Tibial nerve (tissue), 4 donors: ENCODE measurements at regions not wholly inside any gene's neighbourhood (a gene's known extent, or its start where the extent isn't known, plus 50 kb on each side); places are given as distances from the start of the nearest gene placed in this dataset.

Experiments
- DNase-seq, 2 donors: peaks; one replicate each; pipeline ENCODE4 v3.0.0-alpha.2; 2019; ENCODE audit warnings: low spot score in 2 of 2
- H3K27ac ChIP-seq, 4 donors: fragments of 200-600 bp; sonication (generic) in 3 of 4; one replicate each; pipeline ENCODE4 v1.5.1; 2017 to 2019; ENCODE audit warnings: mild to moderate bottlenecking in 1 of 4
- H3K27me3 ChIP-seq, 2 donors: fragments of 200-600 bp; sonication (generic) in 1 of 2; one replicate each; pipeline versions ENCODE4 v1.5.1 to v1.6.0; 2017 to 2019
- H3K36me3 ChIP-seq, 3 donors: fragments of 200-600 bp; sonication (generic); one replicate each; pipeline ENCODE4 v1.5.1; 2018 to 2019
- H3K4me1 ChIP-seq, 4 donors: fragments of 200-600 bp; sonication (generic) in 3 of 4; one replicate each; pipeline ENCODE4 v1.5.1; 2017 to 2019
- H3K4me3 ChIP-seq, 4 donors: fragments of 200-600 bp; sonication (generic) in 3 of 4; one replicate each; pipeline ENCODE4 v1.5.1; 2017 to 2019; ENCODE audit warnings: mild to moderate bottlenecking in 1 of 4, moderate library complexity in 1 of 4
- H3K9me3 ChIP-seq, 4 donors: fragments of 200-600 bp; sonication (generic) in 3 of 4; one replicate each; pipeline ENCODE4 v1.5.1; 2017 to 2019
- CTCF ChIP-seq, 5 experiments: fragments of 200-600 bp in 3 of 5; fragments of 450-650 bp in 2 of 5; sonication (generic) in 3 of 5; IDR thresholded peaks; one replicate each; pipeline ENCODE4 v1.5.1; 2016 to 2019; ENCODE audit warnings: antibody characterized with exemption in 5 of 5, mild to moderate bottlenecking in 3 of 5, moderate library complexity in 2 of 5
- EP300 ChIP-seq, 2 donors: sonication (generic); formaldehyde crosslinking; IDR thresholded peaks; one replicate each; pipeline ENCODE4 v1.6.1; 2017; ENCODE audit warnings: antibody characterized with exemption in 2 of 2, mild to moderate bottlenecking in 1 of 2
- POLR2A ChIP-seq, 2 donors: fragments of 450-650 bp; IDR thresholded peaks; one replicate each; pipeline ENCODE4 v1.6.1; 2017; ENCODE audit warnings: antibody characterized with exemption in 2 of 2, mild to moderate bottlenecking in 2 of 2, moderate library complexity in 2 of 2
- WGBS, 2 donors: methylation state at CpG; one replicate each; pipeline ENCODE4 v1.1.5; 2018; 5-methylcytosine and 5-hydroxymethylcytosine counted together

DNA sequence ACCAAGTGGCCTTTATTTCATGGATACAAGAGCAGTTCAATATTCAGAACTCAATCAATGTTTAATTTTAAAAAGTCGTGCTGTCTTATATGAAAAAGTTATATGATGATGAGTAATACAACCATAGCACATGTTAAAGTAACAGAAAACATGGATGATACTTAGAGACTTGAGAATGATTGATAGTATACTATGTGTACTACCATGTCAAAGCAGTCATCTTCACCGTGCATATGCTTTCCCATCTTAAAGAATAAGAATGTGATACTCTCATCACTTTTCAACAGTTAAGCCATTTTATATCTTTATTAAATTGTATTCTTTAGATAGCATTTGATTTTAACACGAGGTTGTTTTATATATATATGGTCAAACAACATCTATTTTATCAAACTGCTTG lies 535.9 kb upstream of the ADAMTS5 start:
- 93% methylated on average over 3 of the region's 3 CpGs for WGBS, 2 donors
- TF ChIP-seq EP300 (IDR thresholded peaks at IDR 0.05) (no peak), CTCF (IDR thresholded peaks at IDR 0.05) (no peak), POLR2A (IDR thresholded peaks at IDR 0.05) (no peak)

DNA sequence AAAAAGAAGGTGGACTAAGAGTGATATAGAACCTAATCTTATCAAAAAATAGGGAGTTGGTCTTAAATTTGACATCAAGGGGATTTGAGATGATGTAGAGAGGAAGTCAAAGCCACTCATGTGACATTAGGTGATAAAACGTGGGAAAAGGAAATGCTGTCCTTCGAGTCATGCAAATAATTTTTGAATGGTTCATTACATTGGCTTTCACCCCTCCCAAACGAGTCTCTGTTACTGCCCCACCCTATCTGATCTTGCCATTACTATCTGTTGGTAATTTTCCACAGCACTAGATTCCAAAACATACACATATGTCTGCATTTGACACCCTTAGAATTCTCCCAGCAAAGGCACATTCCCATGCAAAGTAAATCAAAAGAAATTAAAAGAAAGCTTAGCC lies 531.1 kb upstream of the ADAMTS5 start:
- Histone ChIP-seq H3K27me3 (no peaks in the 10 kb centered on the region), H3K27ac (no peak overlapping the region), H3K4me3 (no peak overlapping the region), H3K36me3 (no peaks in the 10 kb centered on the region), H3K4me1 (no peaks in the 10 kb centered on the region), H3K9me3 (no peaks in the 10 kb centered on the region)
- no peak for TF ChIP-seq POLR2A (IDR thresholded peaks at IDR 0.05)
- no peak for TF ChIP-seq CTCF (IDR thresholded peaks at IDR 0.05)
- TF ChIP-seq EP300 (IDR thresholded peaks at IDR 0.05): no peak
- no peak for DNase-seq
- WGBS, 2 donors: 63 to 69% methylated on average over 3 of the region's 3 CpGs

More for the DNA sequence above, 535.9 kb upstream of the ADAMTS5 start:
- DNase-seq: no peak
- H3K36me3 ChIP-seq: no peaks in the 10 kb centered on the region
- no peak overlapping the region for H3K4me3 ChIP-seq
- no peaks in the 10 kb centered on the region for H3K9me3 ChIP-seq
- H3K27me3 ChIP-seq: no peaks in the 10 kb centered on the region
- H3K4me1 ChIP-seq: peaks cover 0 to 13% (median 3%) of the 10 kb centered on the region in 4 donors
- no peak overlapping the region for H3K27ac ChIP-seq

DNA sequence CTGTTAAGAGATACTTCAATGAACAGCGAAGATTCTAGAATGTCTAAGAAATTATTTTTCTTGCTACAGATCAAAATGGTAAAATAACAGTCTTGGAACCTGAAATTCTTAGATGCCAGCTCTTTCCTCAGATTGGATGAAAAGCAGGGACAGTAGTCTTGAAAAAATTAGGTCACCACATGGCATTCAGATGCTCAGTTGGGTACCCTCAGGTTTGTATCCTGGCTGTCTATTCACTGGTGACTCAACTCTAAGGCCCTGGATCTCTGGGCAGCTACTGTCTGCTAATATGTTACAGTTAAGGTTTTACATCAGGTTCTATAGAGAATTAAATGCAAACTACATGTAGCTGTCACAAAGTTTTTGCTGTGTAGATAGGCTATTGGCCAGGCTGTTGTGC lies 528.9 kb upstream of the ADAMTS5 start:
- 97% methylated on average over 1 of the region's 1 CpG for WGBS, 2 donors
- TF ChIP-seq CTCF (IDR thresholded peaks at IDR 0.05) (no peak), POLR2A (IDR thresholded peaks at IDR 0.05) (no peak), EP300 (IDR thresholded peaks at IDR 0.05) (no peak)

GRCh38 chr21:27493542-27493941 lies 526.7 kb upstream of the ADAMTS5 start:
- TF ChIP-seq POLR2A (IDR thresholded peaks at IDR 0.05) (no peak), EP300 (IDR thresholded peaks at IDR 0.05) (no peak), CTCF (IDR thresholded peaks at IDR 0.05) (no peak)
- Histone ChIP-seq H3K27ac (no peak overlapping the region), H3K4me1 (no peaks in the 10 kb centered on the region), H3K36me3 (no peaks in the 10 kb centered on the region), H3K27me3 (no peaks in the 10 kb centered on the region), H3K9me3 (no peaks in the 10 kb centered on the region), H3K4me3 (no peak overlapping the region)
- DNase-seq: no peak

More for the DNA sequence above, 528.9 kb upstream of the ADAMTS5 start:
- DNase-seq: no peak
- Histone ChIP-seq H3K27ac (no peak overlapping the region), H3K36me3 (no peaks in the 10 kb centered on the region), H3K4me3 (no peak overlapping the region), H3K27me3 (no peaks in the 10 kb centered on the region), H3K9me3 (no peaks in the 10 kb centered on the region), H3K4me1 (no peaks in the 10 kb centered on the region)

- Histone ChIP-seq H3K27me3 (no peaks in the 10 kb centered on the region), H3K36me3 (no peaks in the 10 kb centered on the region), H3K9me3 (no peaks in the 10 kb centered on the region), H3K4me1 (no peaks in the 10 kb centered on the region), H3K27ac (no peak overlapping the region), H3K4me3 (no peak overlapping the region)
- 69 to 72% methylated on average over 3 of the region's 3 CpGs for WGBS, 2 donors
- TF ChIP-seq EP300 (IDR thresholded peaks at IDR 0.05): no peak
- TF ChIP-seq CTCF (IDR thresholded peaks at IDR 0.05): no peak
- TF ChIP-seq POLR2A (IDR thresholded peaks at IDR 0.05): no peak
- no peak for DNase-seq
Measured at GRCh38 chr21:27487676-27488075, 520.8 kb upstream of the ADAMTS5 start.
